ENCODE measurements at regions not wholly inside any gene's neighbourhood (a gene's known extent, or its start where the extent isn't known, plus 50 kb on each side); places are given as distances from the start of the nearest gene placed in this dataset.

GRCh38 chr2:240292035-240292574, 143.4 kb upstream of the GPC1 start:
- no peak overlapping the region for H2BK5ac ChIP-seq (ENCODE audit: low read depth, low read length, poor library complexity, severe bottlenecking)
- no peak overlapping the region for H2AFZ ChIP-seq (replicated peaks; ENCODE audit: low read length, poor library complexity)
- no peak overlapping the region for H3K27ac ChIP-seq (ENCODE audit: insufficient read depth, low read length)
- H4K91ac ChIP-seq (ENCODE audit: insufficient read depth, low read depth, low read length) = no peak overlapping the region
- no peaks in the 10 kb centered on the region for H3K36me3 ChIP-seq (ENCODE audit: control insufficient read depth, insufficient read depth, low read length)
- intact Hi-C loops (cut with micrococcal nuclease) = no loop called here
- H3K14ac ChIP-seq (replicated peaks; ENCODE audit: low read depth, low read length) = no peak overlapping the region
- WGBS, 2 experiments (ENCODE audit: extremely low coverage in 2 of 2, insufficient read length in 1 of 2) = 67% methylated on average over 3 of the region's 8 CpGs; no CpG with 5 or more reads in 1 of the 2 experiments
- no peaks in the 10 kb centered on the region; the same call in 1 of the 2 replicates for H3K9me1 ChIP-seq (ENCODE audit: insufficient read depth, low read length)
- H3K4me1 ChIP-seq (ENCODE audit: control insufficient read depth, insufficient read depth, low read length) = no peaks in the 10 kb centered on the region
- no peak overlapping the region for H3K4me3 ChIP-seq (ENCODE audit: insufficient read depth, low read depth, low read length)
- CTCF ChIA-PET = interaction anchor here (1.1 kb wide), 1 partner anchor 28 kb away, joined by 3 read pairs; no protein-coding TSS in a partner anchor
- DNase-seq = no peak
- H3K23ac ChIP-seq (ENCODE audit: low read depth, low read length) = no peak overlapping the region
- H3K56ac ChIP-seq (ENCODE audit: extremely low read depth, insufficient read depth, low read length) = no peak overlapping the region
- dilution Hi-C loops (cut with HindIII; ENCODE audit: low sequenced_read_pairs, unreplicated experiment) = no loop called here
- no peak overlapping the region for H2BK15ac ChIP-seq (ENCODE audit: low read depth, low read length)
- no peaks in the 10 kb centered on the region for H3K79me1 ChIP-seq (ENCODE audit: low read depth in 1 of 2, low read length in 2 of 2)
- BruUV-seq (replicated peaks) = no TSS peak
- in situ Hi-C loops (cut with MboI; ENCODE audit: low sequenced_read_pairs) = no loop called here
- H2AK9ac ChIP-seq (replicated peaks; ENCODE audit: low read depth, low read length, poor library complexity) = no peak overlapping the region
- POLR2A ChIA-PET (ENCODE audit: unreplicated experiment) = no interaction called here
- H3K4me2 ChIP-seq (ENCODE audit: low read depth, low read length) = no peak overlapping the region
- TF ChIP-seq POLR2A (IDR thresholded peaks at IDR 0.05; ENCODE audit: low read depth, low read length) (no peak), RFX5 (IDR thresholded peaks at IDR 0.05; ENCODE audit: low read depth, low read length) (no peak), FOS (IDR thresholded peaks at IDR 0.05; ENCODE audit: low read depth, low read length) (no peak), RCOR1 (IDR thresholded peaks at IDR 0.05; ENCODE audit: insufficient replicate concordance, low read length) (no peak), MAZ (IDR thresholded peaks at IDR 0.05; ENCODE audit: borderline replicate concordance, low read depth, low read length) (no peak), ELK1 (IDR thresholded peaks at IDR 0.05; ENCODE audit: borderline replicate concordance, low read depth, low read length) (no peak), MXI1 (IDR thresholded peaks at IDR 0.05; ENCODE audit: borderline replicate concordance, low read depth, low read length) (no peak), CEBPB (IDR thresholded peaks at IDR 0.05; ENCODE audit: low read depth, low read length) (no peak), RAD21 (IDR thresholded peaks at IDR 0.05; ENCODE audit: low read length) (no peak), NFE2L2 (IDR thresholded peaks at IDR 0.05; ENCODE audit: low read depth, low read length) (no peak), USF2 (IDR thresholded peaks at IDR 0.05; ENCODE audit: low read depth, low read length) (no peak), MAFK (IDR thresholded peaks at IDR 0.05; ENCODE audit: low read depth, low read length) (no peak), CHD1 (IDR thresholded peaks at IDR 0.05; ENCODE audit: low read depth, low read length) (no peak), SMC3 (IDR thresholded peaks at IDR 0.05; ENCODE audit: low read depth, low read length) (no peak), CTCF (conservative IDR thresholded peaks at IDR 0.05; ENCODE audit: low read depth, low read length) (no peak), BHLHE40 (IDR thresholded peaks at IDR 0.05; ENCODE audit: low read depth, low read length) (no peak)
- H2BK20ac ChIP-seq (ENCODE audit: low read depth, low read length) = no peak overlapping the region
- no peak overlapping the region for H4K5ac ChIP-seq (ENCODE audit: low read depth, low read length)
- no peak overlapping the region for H3K18ac ChIP-seq (ENCODE audit: low read depth, low read length)
- no peaks in the 10 kb centered on the region for H4K20me1 ChIP-seq (ENCODE audit: insufficient read depth, low read length)
- H3K4ac ChIP-seq (ENCODE audit: low read depth, low read length) = no peak overlapping the region
- no peak for ATAC-seq (ENCODE audit: low read depth)
- H2BK120ac ChIP-seq (ENCODE audit: low read depth, low read length) = no peak overlapping the region
- H3K9me3 ChIP-seq (ENCODE audit: control insufficient read depth, insufficient read depth, low read length) = no peaks in the 10 kb centered on the region
- H3K27me3 ChIP-seq (ENCODE audit: control insufficient read depth, insufficient read depth, low read length) = peaks cover 35% of the 10 kb centered on the region; the same call in 1 of the 2 replicates
- no peak overlapping the region for H3K9ac ChIP-seq (ENCODE audit: low read depth, low read length)
- no peak overlapping the region for H2AK5ac ChIP-seq (ENCODE audit: low read depth, low read length)
- H4K8ac ChIP-seq (ENCODE audit: low read depth in 2 of 2, low read length in 2 of 2) = no peak overlapping the region

All from IMR-90 (cell line).